ENCODE measurements at regions not wholly inside any gene's neighbourhood (a gene's known extent, or its start where the extent isn't known, plus 50 kb on each side); places are given as distances from the start of the nearest gene placed in this dataset.

DNA sequence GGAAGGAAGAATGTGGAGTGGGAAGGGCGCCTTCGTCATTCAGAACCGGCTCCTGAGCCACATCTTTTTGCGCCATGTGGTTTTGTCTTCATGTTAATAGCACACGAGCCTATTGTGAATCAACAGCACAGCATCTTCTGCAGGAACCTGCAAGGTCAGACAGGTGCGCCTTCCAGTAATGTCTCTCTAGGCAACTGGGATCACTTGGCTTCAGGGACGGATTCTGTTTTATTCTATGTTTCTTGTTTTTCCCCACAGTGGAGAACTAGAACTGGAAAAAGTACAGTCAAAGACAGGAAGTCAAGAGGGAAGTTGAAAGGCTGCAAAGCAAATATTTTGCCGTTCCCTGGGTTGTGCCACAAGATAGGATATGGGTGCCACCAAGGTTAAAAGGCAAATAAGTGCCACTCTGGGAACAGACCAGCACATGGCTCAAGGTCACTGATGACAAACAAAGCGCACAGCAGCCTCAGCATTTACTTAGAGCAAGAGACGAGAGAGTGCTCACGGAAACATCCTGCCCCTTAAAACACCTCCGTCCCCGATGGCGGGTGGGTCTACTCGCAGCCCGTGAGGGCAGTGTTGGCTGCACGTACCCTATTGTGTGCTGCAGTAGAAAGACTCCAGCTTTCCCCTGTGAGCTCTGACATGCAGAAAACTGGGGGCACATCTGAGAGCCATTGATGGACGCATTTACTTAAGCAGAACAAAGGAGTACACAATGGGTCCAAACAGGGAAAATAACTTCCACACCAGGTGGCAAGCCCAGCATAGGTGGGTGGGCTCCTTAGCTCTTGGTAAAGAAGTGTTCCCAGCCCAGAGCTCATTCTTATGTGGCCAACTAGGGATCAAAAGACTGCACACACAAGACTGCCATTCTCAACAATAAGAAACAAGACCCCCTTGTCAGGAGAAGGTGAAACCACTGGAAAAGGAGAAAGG lies 107.2 kb upstream of the PARD3B start:
- TF ChIP-seq, protein P1, sequence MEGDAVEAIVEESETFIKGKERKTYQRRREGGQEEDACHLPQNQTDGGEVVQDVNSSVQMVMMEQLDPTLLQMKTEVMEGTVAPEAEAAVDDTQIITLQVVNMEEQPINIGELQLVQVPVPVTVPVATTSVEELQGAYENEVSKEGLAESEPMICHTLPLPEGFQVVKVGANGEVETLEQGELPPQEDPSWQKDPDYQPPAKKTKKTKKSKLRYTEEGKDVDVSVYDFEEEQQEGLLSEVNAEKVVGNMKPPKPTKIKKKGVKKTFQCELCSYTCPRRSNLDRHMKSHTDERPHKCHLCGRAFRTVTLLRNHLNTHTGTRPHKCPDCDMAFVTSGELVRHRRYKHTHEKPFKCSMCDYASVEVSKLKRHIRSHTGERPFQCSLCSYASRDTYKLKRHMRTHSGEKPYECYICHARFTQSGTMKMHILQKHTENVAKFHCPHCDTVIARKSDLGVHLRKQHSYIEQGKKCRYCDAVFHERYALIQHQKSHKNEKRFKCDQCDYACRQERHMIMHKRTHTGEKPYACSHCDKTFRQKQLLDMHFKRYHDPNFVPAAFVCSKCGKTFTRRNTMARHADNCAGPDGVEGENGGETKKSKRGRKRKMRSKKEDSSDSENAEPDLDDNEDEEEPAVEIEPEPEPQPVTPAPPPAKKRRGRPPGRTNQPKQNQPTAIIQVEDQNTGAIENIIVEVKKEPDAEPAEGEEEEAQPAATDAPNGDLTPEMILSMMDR (IDR thresholded peaks at IDR 0.05): no peak
- no peak for TF ChIP-seq POLR2AphosphoS5 (IDR thresholded peaks at IDR 0.05)

All from esophagus muscularis mucosa (tissue), 3 donors.